HCT116 (cell line): ENCODE measurements at regions not wholly inside any gene's neighbourhood (a gene's known extent, or its start where the extent isn't known, plus 50 kb on each side); places are given as distances from the start of the nearest gene placed in this dataset.

Source experiments
- ATAC-seq: fragments of 200-7000 bp; cut with Tn5 transposase; 2 replicates; pipeline ENCODE4 v1.9.1; 2020; ENCODE audit warnings: mild to moderate bottlenecking, moderate library complexity
- BruUV-seq: library from RNA; stranded (reverse); fragments of 400-500 nt; replicated peaks from 2 replicates; lab custom pipeline; 2021; lab: Mats Ljungman, UMichigan
- CTCF ChIA-PET: fragments of 300-600 bp; sonication (Branson Sonifier 250); formaldehyde crosslinking; loops from one replicate; lab custom pipeline; 2021; ENCODE audit warnings: antibody characterized with exemption; lab: Charles Lee
- POLR2A ChIA-PET: fragments of 300-600, 350-600 bp; sonication (Branson Sonifier 250); formaldehyde crosslinking; loops from one replicate; lab custom pipeline; 2021; ENCODE audit warnings: antibody characterized with exemption; lab: Charles Lee
- RAD21 ChIA-PET, 2 experiments: fragments of 300-600 bp; sonication (Branson Sonifier 250); formaldehyde crosslinking; loops; one replicate each; lab custom pipeline; 2023; ENCODE audit warnings: low total read pairs in 2 of 2; ENCODE audit not compliant: uncharacterized antibody in 2 of 2, unreplicated experiment in 2 of 2, low non-redundant PET in 1 of 2; lab: Charles Lee
- DNase-seq: peaks from one replicate; pipeline ENCODE4 v3.0.0-alpha.2; 2010; ENCODE audit warnings: low read depth, low spot score
- H2AFZ ChIP-seq: fragments of 200-600 bp; shearing (Covaris generic), sonication (generic); 2 replicates; pipeline ENCODE4 v1.6.1; 2017; ENCODE audit warnings: low read depth, mixed run types, mixed read lengths, antibody characterized with exemption, low read length; ENCODE audit not compliant: poor library complexity, severe bottlenecking
- H3K27ac ChIP-seq: 2 replicates; pipeline ENCODE4 v1.5.1; 2012; ENCODE audit warnings: low read depth, low read length
- H3K27me3 ChIP-seq: fragments of 200-600 bp; sonication (generic); 2 replicates; pipeline ENCODE4 v1.6.1; 2016; ENCODE audit warnings: mixed run types, low read length, mixed read lengths; ENCODE audit not compliant: insufficient read depth
- H3K36me3 ChIP-seq, 2 experiments: fragments of 200-500 bp in 1 of 2; fragments of 200-600 bp in 1 of 2; sonication (Bioruptor generic) in 1 of 2; sonication (generic) in 1 of 2; 2 replicates each; pipeline versions ENCODE4 v1.5.1 to v1.6.1; 2014 to 2016; ENCODE audit warnings: low read length in 2 of 2, inconsistent platforms in 1 of 2, mixed read lengths in 1 of 2, mixed run types in 1 of 2; ENCODE audit not compliant: insufficient read depth in 2 of 2, control insufficient read depth in 1 of 2
- H3K4me1 ChIP-seq, 2 experiments: fragments of 200-600 bp in 1 of 2; sonication (generic) in 1 of 2; 2 replicates each; pipeline versions ENCODE4 v1.5.1 to v1.6.1; 2012 to 2017; ENCODE audit warnings: low read length in 2 of 2, inconsistent platforms in 1 of 2, mild to moderate bottlenecking in 1 of 2, mixed read lengths in 1 of 2, mixed run types in 1 of 2, moderate library complexity in 1 of 2; ENCODE audit not compliant: insufficient read depth in 2 of 2, control insufficient read depth in 1 of 2
- H3K4me2 ChIP-seq: fragments of 200-600 bp; sonication (generic); 2 replicates; pipeline ENCODE4 v1.6.1; 2017; ENCODE audit warnings: mixed run types, low read length, mixed read lengths
- H3K4me3 ChIP-seq, 2 experiments: fragments of 200-600 bp in 1 of 2; sonication (generic) in 1 of 2; replicated peaks in 1 of 2; 2 replicates each; pipeline ENCODE4 v1.5.1; 2011 to 2016; ENCODE audit warnings: low read length in 2 of 2, control low read depth in 1 of 2, low read depth in 1 of 2, mild to moderate bottlenecking in 1 of 2, mixed read lengths in 1 of 2, mixed run types in 1 of 2
- H3K79me2 ChIP-seq: fragments of 200-600 bp; sonication (generic); 2 replicates; pipeline ENCODE4 v1.6.1; 2017; ENCODE audit warnings: mild to moderate bottlenecking, mixed run types, low read length, moderate library complexity, mixed read lengths; ENCODE audit not compliant: insufficient read depth
- H3K9ac ChIP-seq: fragments of 200-600 bp; sonication (generic); 2 replicates; pipeline ENCODE4 v1.6.1; 2016; ENCODE audit warnings: low read length, mixed read lengths
- H3K9me2 ChIP-seq: fragments of 200-600 bp; sonication (generic), shearing (Covaris generic); 2 replicates; pipeline ENCODE4 v1.6.1; 2017; ENCODE audit warnings: mixed run types, mild to moderate bottlenecking, moderate library complexity; ENCODE audit not compliant: insufficient read depth
- H3K9me3 ChIP-seq, 2 experiments: fragments of 200-500 bp in 1 of 2; fragments of 200-600 bp in 1 of 2; sonication (Bioruptor generic) in 1 of 2; sonication (generic) in 1 of 2; 2 replicates each; pipeline ENCODE4 v1.6.1; 2014 to 2017; ENCODE audit warnings: low read length in 2 of 2, mixed read lengths in 2 of 2, inconsistent platforms in 1 of 2, low read depth in 1 of 2, mild to moderate bottlenecking in 1 of 2, mixed run types in 1 of 2, moderate library complexity in 1 of 2; ENCODE audit not compliant: control insufficient read depth in 1 of 2, insufficient read depth in 1 of 2
- H4K20me1 ChIP-seq: fragments of 200-600 bp; sonication (generic), shearing (Covaris generic); 2 replicates; pipeline ENCODE4 v1.6.1; 2017; ENCODE audit warnings: mixed run types, mild to moderate bottlenecking, moderate library complexity; ENCODE audit not compliant: insufficient read depth
- ATF3 ChIP-seq: IDR thresholded peaks from 2 replicates; pipeline ENCODE4 v1.6.1; 2012
- CEBPB ChIP-seq: IDR thresholded peaks from 2 replicates; pipeline ENCODE4 v1.6.1; 2012; ENCODE audit warnings: low read depth
- CTCF ChIP-seq, 3 experiments: fragments of 200-600 bp in 1 of 3; sonication (generic) in 1 of 3; IDR thresholded peaks in 2 of 3; conservative IDR thresholded peaks in 1 of 3; 2 replicates each; pipeline ENCODE4 v1.5.1; 2012 to 2017; ENCODE audit warnings: low read depth in 2 of 3, low read length in 2 of 3, antibody characterized with exemption in 1 of 3, borderline replicate concordance in 1 of 3, control low read depth in 1 of 3, mild to moderate bottlenecking in 1 of 3, mixed read lengths in 1 of 3, mixed run types in 1 of 3, moderate library complexity in 1 of 3; ENCODE audit not compliant: insufficient read depth in 1 of 3
- EGR1 ChIP-seq: IDR thresholded peaks from 2 replicates; pipeline ENCODE4 v1.6.1; 2012; ENCODE audit warnings: low read depth
- EZH2phosphoT487 ChIP-seq: fragments of 200-600 bp; IDR thresholded peaks from 2 replicates; pipeline ENCODE4 v1.6.1; 2018; ENCODE audit warnings: antibody characterized with exemption, borderline replicate concordance
- FOSL1 ChIP-seq: IDR thresholded peaks from 2 replicates; pipeline ENCODE4 v1.6.1; 2012; ENCODE audit warnings: low read depth
- MAX ChIP-seq: IDR thresholded peaks from 2 replicates; pipeline ENCODE4 v1.6.1; 2012
- SP1 ChIP-seq: IDR thresholded peaks from 2 replicates; pipeline ENCODE4 v1.6.1; 2012; ENCODE audit warnings: low read depth
- YY1 ChIP-seq: IDR thresholded peaks from 2 replicates; pipeline ENCODE4 v1.6.1; 2011; ENCODE audit warnings: low read length, low read depth, moderate library complexity, mild to moderate bottlenecking; ENCODE audit not compliant: insufficient replicate concordance; ENCODE audit errors: extremely low read depth
- ZBTB33 ChIP-seq: IDR thresholded peaks from 2 replicates; pipeline ENCODE4 v1.6.1; 2011; ENCODE audit warnings: mild to moderate bottlenecking, low read length, moderate library complexity; ENCODE audit not compliant: insufficient replicate concordance; ENCODE audit errors: extremely low read depth
- ZFX ChIP-seq: fragments of 450-650 bp; IDR thresholded peaks from 2 replicates; pipeline ENCODE4 v1.6.1; 2017
- intact Hi-C: fragments of 100-400 bp; cut with micrococcal nuclease; formaldehyde crosslinking; loops from 2 replicates; pipeline ENCODE4 v1.10.0; 2022

GRCh38 chr10:60566096-60566495, 176.4 kb upstream of the ANK3 start:
- no TSS peak for BruUV-seq
- no peaks in the 10 kb centered on the region for H3K9me3 ChIP-seq
- ChIA-PET POLR2A (no interaction called here), CTCF (no interaction called here), RAD21 (no interaction called here)
- H2AFZ ChIP-seq, result no peak overlapping the region
- H3K4me2 ChIP-seq, result no peak overlapping the region
- H3K36me3 ChIP-seq, result no peaks in the 10 kb centered on the region
- no peaks in the 10 kb centered on the region for H4K20me1 ChIP-seq
- DNase-seq, result no peak
- intact Hi-C loops, result no loop called here
- no peak overlapping the region for H3K9ac ChIP-seq
- H3K27me3 ChIP-seq, result no peaks in the 10 kb centered on the region
- no peak for ATAC-seq
- H3K79me2 ChIP-seq, result no peaks in the 10 kb centered on the region
- no peaks in the 10 kb centered on the region for H3K4me1 ChIP-seq
- H3K9me2 ChIP-seq, result no peaks in the 10 kb centered on the region
- H3K27ac ChIP-seq, result no peak overlapping the region
- no peak overlapping the region for H3K4me3 ChIP-seq
- TF ChIP-seq EZH2phosphoT487 (no peak), SP1 (no peak), ZBTB33 (no peak)

- ChIA-PET POLR2A (no interaction called here), CTCF (no interaction called here), RAD21 (no interaction called here)
- H3K27me3 ChIP-seq, result no peaks in the 10 kb centered on the region
- no peak overlapping the region for H3K4me3 ChIP-seq
- H2AFZ ChIP-seq, result no peak overlapping the region
- H3K79me2 ChIP-seq, result no peaks in the 10 kb centered on the region
- H3K36me3 ChIP-seq, result no peaks in the 10 kb centered on the region
- no peaks in the 10 kb centered on the region for H3K9me3 ChIP-seq
- no peaks in the 10 kb centered on the region for H3K9me2 ChIP-seq
- BruUV-seq, result no TSS peak
- no peaks in the 10 kb centered on the region for H4K20me1 ChIP-seq
- no peak for ATAC-seq
- intact Hi-C loops, result no loop called here
- no peak overlapping the region for H3K27ac ChIP-seq
- no peaks in the 10 kb centered on the region for H3K4me1 ChIP-seq
- TF ChIP-seq CTCF (IDR thresholded peaks at IDR 0.05 in 2 of 3, conservative IDR thresholded peaks at IDR 0.05 in 1 of 3; ENCODE audit: borderline replicate concordance in 1 of 3, insufficient read depth in 1 of 3, low read depth in 2 of 3, low read length in 2 of 3) (no peak), FOSL1 (no peak), MAX (no peak), ZFX (no peak), EGR1 (no peak), CEBPB (no peak), YY1 (no peak), ATF3 (no peak)
- no peak overlapping the region for H3K4me2 ChIP-seq
- no peak for DNase-seq
- no peak overlapping the region for H3K9ac ChIP-seq
Measured at GRCh38 chr10:60565492-60565891, 175.8 kb upstream of the ANK3 start.
